H9 (cell line): ENCODE measurements at regions not wholly inside any gene's neighbourhood (a gene's known extent, or its start where the extent isn't known, plus 50 kb on each side); places are given as distances from the start of the nearest gene placed in this dataset.
A peak's percentile ranks its signal among the peaks of the same experiment; 100 is the strongest.

Experiments
- DNase-seq: peaks from one replicate; pipeline ENCODE4 v3.0.0-alpha.2; 2017
- H2AFZ ChIP-seq: one replicate; pipeline ENCODE4 v1.6.1; 2013; ENCODE audit warnings: mild to moderate bottlenecking, low read length, control low read depth, moderate library complexity
- H2AK5ac ChIP-seq: 2 replicates; pipeline ENCODE4 v1.6.1; 2013; ENCODE audit warnings: low read length, control low read depth, mixed read lengths; ENCODE audit not compliant: insufficient read length
- H2BK120ac ChIP-seq: one replicate; pipeline ENCODE4 v1.6.1; 2013; ENCODE audit warnings: low read depth, mild to moderate bottlenecking, low read length, control low read depth, inconsistent platforms; ENCODE audit not compliant: poor library complexity, severe bottlenecking
- H2BK12ac ChIP-seq: 2 replicates; pipeline ENCODE4 v1.6.1; 2013; ENCODE audit warnings: low read length, control low read depth, mixed read lengths, low read depth; ENCODE audit not compliant: insufficient read length
- H2BK15ac ChIP-seq: 2 replicates; pipeline ENCODE4 v1.6.1; 2013; ENCODE audit warnings: low read depth, low read length, control low read depth
- H2BK20ac ChIP-seq: one replicate; pipeline ENCODE4 v1.6.1; 2013; ENCODE audit warnings: low read depth, mild to moderate bottlenecking, low read length, control low read depth, inconsistent platforms; ENCODE audit not compliant: poor library complexity, severe bottlenecking
- H2BK5ac ChIP-seq: 2 replicates; pipeline ENCODE4 v1.6.1; 2013; ENCODE audit warnings: low read length, control low read depth, mixed read lengths; ENCODE audit not compliant: insufficient read length
- H3K14ac ChIP-seq: 2 replicates; pipeline ENCODE4 v1.6.1; 2013; ENCODE audit warnings: low read length, control low read depth; ENCODE audit not compliant: insufficient read depth
- H3K18ac ChIP-seq: 2 replicates; pipeline ENCODE4 v1.6.1; 2013; ENCODE audit warnings: low read depth, mild to moderate bottlenecking, mixed read lengths, low read length, control low read depth; ENCODE audit not compliant: insufficient read length
- H3K23ac ChIP-seq: 2 replicates; pipeline ENCODE4 v1.6.1; 2013; ENCODE audit warnings: low read length, control low read depth, mixed read lengths, low read depth; ENCODE audit not compliant: insufficient read length
- H3K23me2 ChIP-seq: 2 replicates; pipeline ENCODE4 v1.6.1; 2013; ENCODE audit warnings: low read depth, mild to moderate bottlenecking, mixed read lengths, low read length, control low read depth; ENCODE audit not compliant: insufficient read length, poor library complexity, severe bottlenecking
- H3K27ac ChIP-seq: 2 replicates; pipeline ENCODE4 v1.5.1; 2013; ENCODE audit warnings: low read length, control low read depth, mixed read lengths, low read depth; ENCODE audit not compliant: insufficient read length
- H3K27me3 ChIP-seq: 2 replicates; pipeline ENCODE4 v1.6.1; 2013; ENCODE audit warnings: low read length, control low read depth, inconsistent platforms; ENCODE audit not compliant: insufficient read depth
- H3K4ac ChIP-seq: 2 replicates; pipeline ENCODE4 v1.6.1; 2013; ENCODE audit warnings: low read depth, mild to moderate bottlenecking, control low read depth, inconsistent platforms, low read length, moderate library complexity
- H3K4me1 ChIP-seq: 2 replicates; pipeline ENCODE4 v1.6.1; 2013; ENCODE audit warnings: low read length, control low read depth, inconsistent platforms; ENCODE audit not compliant: insufficient read depth
- H3K4me2 ChIP-seq: 2 replicates; pipeline ENCODE4 v1.6.1; 2013; ENCODE audit warnings: low read length, control low read depth, mixed read lengths; ENCODE audit not compliant: insufficient read length, insufficient read depth
- H3K56ac ChIP-seq: 2 replicates; pipeline ENCODE4 v1.6.1; 2013; ENCODE audit warnings: low read depth, mild to moderate bottlenecking, mixed read lengths, low read length, control low read depth; ENCODE audit not compliant: insufficient read length
- H3K79me1 ChIP-seq: 2 replicates; pipeline ENCODE4 v1.6.1; 2013; ENCODE audit warnings: low read depth, mild to moderate bottlenecking, moderate library complexity, low read length, control low read depth, inconsistent platforms; ENCODE audit not compliant: insufficient read depth, poor library complexity, severe bottlenecking
- H3K79me2 ChIP-seq: 2 replicates; pipeline ENCODE4 v1.6.1; 2013; ENCODE audit warnings: low read length, control low read depth, inconsistent platforms; ENCODE audit not compliant: insufficient read depth
- H3K9ac ChIP-seq: 2 replicates; pipeline ENCODE4 v1.6.1; 2013; ENCODE audit warnings: low read length, control low read depth, mixed read lengths; ENCODE audit not compliant: insufficient read length; ENCODE audit errors: extremely low read depth
- H3K9me3 ChIP-seq: one replicate; pipeline ENCODE4 v1.6.1; 2013; ENCODE audit warnings: low read depth, low read length, inconsistent platforms; ENCODE audit not compliant: control insufficient read depth
- H3T11ph ChIP-seq: one replicate; pipeline ENCODE4 v1.6.1; 2013; ENCODE audit warnings: mild to moderate bottlenecking, low read length, control low read depth, inconsistent platforms
- H4K20me1 ChIP-seq: one replicate; pipeline ENCODE4 v1.6.1; 2013; ENCODE audit not compliant: control insufficient read depth, insufficient read length, insufficient read depth
- H4K5ac ChIP-seq: 2 replicates; pipeline ENCODE4 v1.6.1; 2013; ENCODE audit warnings: low read depth, mild to moderate bottlenecking, mixed read lengths, low read length, control low read depth; ENCODE audit not compliant: insufficient read length
- H4K8ac ChIP-seq: replicated peaks from 2 replicates; pipeline ENCODE4 v1.6.1; 2013; ENCODE audit warnings: low read length, control low read depth, mixed read lengths, low read depth; ENCODE audit not compliant: insufficient read length
- H4K91ac ChIP-seq: 2 replicates; pipeline ENCODE4 v1.6.1; 2013; ENCODE audit warnings: low read depth, mild to moderate bottlenecking, moderate library complexity, mixed read lengths, low read length, control low read depth; ENCODE audit not compliant: insufficient read length
- H3K27ac Mint-ChIP-seq, 3 experiments: 2 replicates in 2 of 3; 3 replicates in 1 of 3; pipeline ENCODE4 v1.8.0; 2020 to 2021; ENCODE audit warnings: mixed read lengths in 3 of 3, mild to moderate bottlenecking in 1 of 3, moderate library complexity in 1 of 3
- H3K27me3 Mint-ChIP-seq: 2 replicates; pipeline ENCODE4 v1.8.0; 2021; ENCODE audit warnings: low read depth, mild to moderate bottlenecking, moderate library complexity, mixed read lengths
- H3K36me3 Mint-ChIP-seq, 3 experiments: 2 replicates in 2 of 3; 3 replicates in 1 of 3; pipeline ENCODE4 v1.8.0; 2020 to 2021; ENCODE audit warnings: low read depth in 3 of 3, mixed read lengths in 3 of 3; ENCODE audit not compliant: insufficient read depth in 1 of 3
- H3K4me1 Mint-ChIP-seq, 2 experiments: 2 replicates each; pipeline ENCODE4 v1.8.0; 2020; ENCODE audit warnings: mixed read lengths in 2 of 2
- H3K4me3 Mint-ChIP-seq, 2 experiments: 2 replicates in 1 of 2; 3 replicates in 1 of 2; pipeline ENCODE4 v1.8.0; 2020 to 2021; ENCODE audit warnings: mild to moderate bottlenecking in 2 of 2, mixed read lengths in 2 of 2, moderate library complexity in 1 of 2
- H3K9me3 Mint-ChIP-seq, 2 experiments: 2 replicates in 1 of 2; 3 replicates in 1 of 2; pipeline ENCODE4 v1.8.0; 2020; ENCODE audit warnings: mild to moderate bottlenecking in 2 of 2, mixed read lengths in 2 of 2, moderate library complexity in 1 of 2
- CTCF ChIP-seq: fragments of 200-600 bp; sonication (generic); conservative IDR thresholded peaks from 3 replicates; pipeline ENCODE4 v1.8.0; 2021; ENCODE audit warnings: antibody characterized with exemption, mild to moderate bottlenecking
- WGBS: extraction: QIAGEN DNeasy Blood & Tissue Kit; methylation state at CpG from one replicate; pipeline ENCODE4 v1.1.7; 2013; ENCODE audit warnings: missing lambda C conversion rate, low lambda C conversion rate, mixed read lengths; ENCODE audit not compliant: insufficient read length; ENCODE audit errors: extremely low coverage; 5-methylcytosine and 5-hydroxymethylcytosine counted together

DNA sequence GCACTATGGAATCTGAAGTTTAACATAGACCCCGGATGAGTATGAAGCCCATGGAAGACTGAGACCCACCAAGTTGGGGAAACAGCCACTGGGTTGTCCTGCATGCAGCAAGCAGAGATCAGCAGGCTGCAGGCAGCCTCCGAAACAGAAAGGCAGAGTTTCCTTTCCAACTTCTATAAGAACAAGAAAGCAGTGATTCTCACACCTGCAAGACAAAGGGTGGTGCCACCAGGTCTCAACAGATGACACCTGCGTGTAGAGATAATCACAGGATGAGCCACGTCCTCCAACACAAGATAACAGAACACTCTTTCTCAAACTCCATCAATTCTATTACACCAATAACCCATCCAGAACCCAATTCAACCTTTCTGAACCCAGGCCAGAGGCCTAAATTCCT, 457.9 kb downstream of the FOXO1 start:
- no peaks in the 10 kb centered on the region for H3K36me3 Mint-ChIP-seq
- Histone ChIP-seq H2BK20ac (no peak overlapping the region), H3K79me2 (no peaks in the 10 kb centered on the region)

More for the DNA sequence above, 457.9 kb downstream of the FOXO1 start:
- Histone ChIP-seq H4K5ac (no peak overlapping the region), H3K27me3 (no peaks in the 10 kb centered on the region), H2BK120ac (no peak overlapping the region), H3K23ac (no peak overlapping the region), H4K8ac (no peak overlapping the region), H3K18ac (no peak overlapping the region), H3K56ac (no peak overlapping the region), H3K4me2 (no peak overlapping the region), H2BK15ac (no peak overlapping the region), H2BK12ac (no peak overlapping the region), H3K4ac (no peak overlapping the region), H4K20me1 (no peaks in the 10 kb centered on the region), H3K23me2 (no peaks in the 10 kb centered on the region), H3K9me3 (no peaks in the 10 kb centered on the region), H4K91ac (no peak overlapping the region), H3T11ph (no peak overlapping the region), H3K27ac (no peak overlapping the region), H3K9ac (no peak overlapping the region), H2AFZ (no peak overlapping the region), H2BK5ac (no peak overlapping the region), H3K14ac (no peak overlapping the region), H2AK5ac (no peak overlapping the region), H3K79me1 (no peaks in the 10 kb centered on the region), H3K4me1 (no peaks in the 10 kb centered on the region)
- no peak for TF ChIP-seq CTCF
- peak overlapping the region in 1 of 3 experiments; percentile 10; a peak in 1 of 7 replicates for H3K27ac Mint-ChIP-seq
- WGBS = no CpG with 5 or more reads among the region's 4 CpGs
- peaks cover 0 to 4% of the 10 kb centered on the region in 2 experiments; a peak in 1 of 5 replicates for H3K9me3 Mint-ChIP-seq
- H3K27me3 Mint-ChIP-seq = no peaks in the 10 kb centered on the region
- H3K4me3 Mint-ChIP-seq = no peak overlapping the region
- DNase-seq = no peak
- no peaks in the 10 kb centered on the region for H3K4me1 Mint-ChIP-seq
